NCI-H1092 (cell line): ENCODE measurements at regions not wholly inside any gene's neighbourhood (a gene's known extent, or its start where the extent isn't known, plus 50 kb on each side); places are given as distances from the start of the nearest gene placed in this dataset.
"Not testable (repeated sequence)": the region's sequence is repeated elsewhere in the genome, so short reads cannot be mapped to it uniquely, and the experiment has no call there.

Experiments used
- DNase-seq: peaks from one replicate; lab custom pipeline; 2025; lab: John Stamatoyannopoulos, UW

GRCh38 chr16:86277221-86277620 lies 233.1 kb upstream of the FOXF1 start:
- no peak for DNase-seq

- DNase-seq, result not testable (repeated sequence)
Measured at GRCh38 chr16:86277859-86278258, 232.5 kb upstream of the FOXF1 start.

- no peak for DNase-seq
Measured at GRCh38 chr16:86281421-86281820, 228.9 kb upstream of the FOXF1 start.

GRCh38 chr16:86283944-86284343 lies 226.4 kb upstream of the FOXF1 start:
- DNase-seq, result no peak

- no peak for DNase-seq
Measured at GRCh38 chr16:86285421-86285820, 224.9 kb upstream of the FOXF1 start.

- no peak for DNase-seq
Measured at GRCh38 chr16:86285938-86286921, 224.1 kb upstream of the FOXF1 start.

- no peak for DNase-seq
Measured at GRCh38 chr16:86286991-86287663, 223.2 kb upstream of the FOXF1 start.

GRCh38 chr16:86287664-86288201 lies 222.6 kb upstream of the FOXF1 start:
- no peak for DNase-seq

GRCh38 chr16:86288716-86289294 lies 221.5 kb upstream of the FOXF1 start:
- DNase-seq, result no peak

- no peak for DNase-seq
Measured at GRCh38 chr16:86289304-86289703, 221.0 kb upstream of the FOXF1 start.

GRCh38 chr16:86289907-86290306 lies 220.4 kb upstream of the FOXF1 start:
- no peak for DNase-seq

GRCh38 chr16:86291491-86291890 lies 218.8 kb upstream of the FOXF1 start:
- no peak for DNase-seq

- DNase-seq, result no peak
Measured at GRCh38 chr16:86292171-86292775, 218.1 kb upstream of the FOXF1 start.

- DNase-seq, result no peak
Measured at GRCh38 chr16:86292942-86293341, 217.4 kb upstream of the FOXF1 start.

- no peak for DNase-seq
Measured at GRCh38 chr16:86293906-86294305, 216.4 kb upstream of the FOXF1 start.

GRCh38 chr16:86294535-86295196 lies 215.7 kb upstream of the FOXF1 start:
- no peak for DNase-seq

GRCh38 chr16:86296256-86296655 lies 214.1 kb upstream of the FOXF1 start:
- DNase-seq, result no peak

GRCh38 chr16:86297391-86297790 lies 212.9 kb upstream of the FOXF1 start:
- no peak for DNase-seq

GRCh38 chr16:86297866-86298757 lies 212.2 kb upstream of the FOXF1 start:
- DNase-seq, result no peak

- no peak for DNase-seq
Measured at GRCh38 chr16:86298758-86299134, 211.6 kb upstream of the FOXF1 start.
